HG02852 (cell line): ENCODE measurements at regions not wholly inside any gene's neighbourhood (a gene's known extent, or its start where the extent isn't known, plus 50 kb on each side); places are given as distances from the start of the nearest gene placed in this dataset.
"Not testable (repeated sequence)": the region's sequence is repeated elsewhere in the genome, so short reads cannot be mapped to it uniquely, and the experiment has no call there.

Source experiments
- ATAC-seq: cut with Tn5 transposase; IDR thresholded peaks from one replicate; pipeline ENCODE4 v1.9.1; 2021; ENCODE audit warnings: mild to moderate bottlenecking, moderate library complexity; ENCODE audit not compliant: unreplicated experiment

- ATAC-seq, result not testable (repeated sequence)
Observed at GRCh38 chr6:84291033-84291432, 63.6 kb upstream of the CEP162 start.

GRCh38 chr6:84284428-84285049 is 57.1 kb upstream of the CEP162 start:
- ATAC-seq, result no peak

GRCh38 chr6:84282550-84282949 is 55.1 kb upstream of the CEP162 start:
- no peak for ATAC-seq

- ATAC-seq, result no peak
Observed at GRCh38 chr6:84280639-84281038, 53.2 kb upstream of the CEP162 start.

- no peak for ATAC-seq
Observed at GRCh38 chr6:84280030-84280429, 52.6 kb upstream of the CEP162 start.

- no peak for ATAC-seq
Observed at GRCh38 chr6:84278321-84278998, 51.0 kb upstream of the CEP162 start.
